ENCODE measurements at regions not wholly inside any gene's neighbourhood (a gene's known extent, or its start where the extent isn't known, plus 50 kb on each side); places are given as distances from the start of the nearest gene placed in this dataset.

DNA sequence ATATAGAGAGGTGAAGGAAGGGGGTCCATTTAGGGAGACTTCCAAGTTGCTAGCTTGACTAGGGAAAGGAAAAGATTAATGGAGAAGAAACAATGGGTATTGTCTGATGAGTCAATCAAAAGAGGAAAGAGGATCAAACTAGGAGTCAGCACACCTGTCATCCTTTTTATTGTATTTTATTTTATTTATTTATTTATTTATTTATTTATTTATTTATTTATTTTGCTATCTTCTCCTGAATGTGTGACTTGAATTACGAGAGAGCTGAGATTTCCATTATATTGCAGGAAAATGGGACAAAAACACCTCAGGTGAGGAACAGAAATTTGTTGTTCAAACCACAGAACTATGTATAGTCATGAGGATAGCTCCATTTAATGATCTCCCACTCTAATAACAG, 58.9 kb downstream of the NUDT11 start:
- no peak for DNase-seq
- ATAC-seq: no peak
- Mint-ChIP-seq H3K27me3 (ENCODE audit: low read depth) (no peaks in the 10 kb centered on the region), H3K4me1 (ENCODE audit: low read depth) (no peaks in the 10 kb centered on the region), H3K9me3 (ENCODE audit: insufficient read depth) (no peaks in the 10 kb centered on the region), H3K36me3 (ENCODE audit: low read depth) (no peaks in the 10 kb centered on the region), H3K4me3 (no peak overlapping the region), H3K27ac (no peak overlapping the region)
- CTCF ChIA-PET: no interaction called here
- POLR2A ChIA-PET: no interaction called here

- Mint-ChIP-seq H3K4me3 (no peak overlapping the region), H3K36me3 (ENCODE audit: low read depth) (no peaks in the 10 kb centered on the region), H3K4me1 (ENCODE audit: low read depth) (no peaks in the 10 kb centered on the region), H3K9me3 (ENCODE audit: insufficient read depth) (no peaks in the 10 kb centered on the region), H3K27me3 (ENCODE audit: low read depth) (no peaks in the 10 kb centered on the region), H3K27ac (no peak overlapping the region)
- no peak for ATAC-seq
- CTCF ChIA-PET: interaction anchor here (0.6 kb wide), 1 partner anchor 820 kb away, joined by 4 read pairs; no protein-coding TSS in a partner anchor
- POLR2A ChIA-PET: no interaction called here
- no peak for DNase-seq
Observed at GRCh38 chrX:51435101-51435500, 61.3 kb downstream of the NUDT11 start.

- no peaks in the 10 kb centered on the region for H3K27me3 Mint-ChIP-seq (ENCODE audit: low read depth)
- CTCF ChIA-PET: interaction anchor here (0.9 to 3.9 kb wide), 5 partner anchors 20 to 86 kb away, joined by 3 to 54 read pairs (median 5); no protein-coding TSS in a partner anchor
- H3K27ac Mint-ChIP-seq: no peak overlapping the region
- H3K4me1 Mint-ChIP-seq (ENCODE audit: low read depth): no peaks in the 10 kb centered on the region
- DNase-seq (no peak), ATAC-seq (no peak)
- POLR2A ChIA-PET: interaction anchor here (0.8 kb wide), 1 partner anchor 26 kb away, joined by 3 read pairs; no protein-coding TSS in a partner anchor
- H3K4me3 Mint-ChIP-seq: no peak overlapping the region
- no peaks in the 10 kb centered on the region for H3K9me3 Mint-ChIP-seq (ENCODE audit: insufficient read depth)
- no peaks in the 10 kb centered on the region for H3K36me3 Mint-ChIP-seq (ENCODE audit: low read depth)
Observed at GRCh38 chrX:51421972-51422597, 74.3 kb downstream of the NUDT11 start.

- H3K36me3 Mint-ChIP-seq (ENCODE audit: low read depth): no peaks in the 10 kb centered on the region
- CTCF ChIA-PET: interaction anchor here (0.6 to 3.9 kb wide), 10 partner anchors 24 to 204 kb away, joined by 3 to 54 read pairs (median 4); no protein-coding TSS in a partner anchor
- POLR2A ChIA-PET: no interaction called here
- no peaks in the 10 kb centered on the region for H3K9me3 Mint-ChIP-seq (ENCODE audit: insufficient read depth)
- no peak for ATAC-seq
- no peak overlapping the region for H3K27ac Mint-ChIP-seq
- no peaks in the 10 kb centered on the region for H3K27me3 Mint-ChIP-seq (ENCODE audit: low read depth)
- H3K4me1 Mint-ChIP-seq (ENCODE audit: low read depth): no peaks in the 10 kb centered on the region
- H3K4me3 Mint-ChIP-seq: no peak overlapping the region
- DNase-seq: peak; percentile 42
Observed at GRCh38 chrX:51420610-51421009, 75.8 kb downstream of the NUDT11 start.

- Mint-ChIP-seq H3K27me3 (ENCODE audit: low read depth) (no peaks in the 10 kb centered on the region), H3K27ac (no peak overlapping the region), H3K9me3 (ENCODE audit: insufficient read depth) (no peaks in the 10 kb centered on the region), H3K4me3 (no peak overlapping the region), H3K4me1 (ENCODE audit: low read depth) (no peaks in the 10 kb centered on the region), H3K36me3 (ENCODE audit: low read depth) (no peaks in the 10 kb centered on the region)
- ChIA-PET CTCF (no interaction called here), POLR2A (no interaction called here)
- no peak for ATAC-seq
- DNase-seq: no peak
Observed at GRCh38 chrX:51408462-51408861, 75.8 kb downstream of the NUDT10 start.

DNA sequence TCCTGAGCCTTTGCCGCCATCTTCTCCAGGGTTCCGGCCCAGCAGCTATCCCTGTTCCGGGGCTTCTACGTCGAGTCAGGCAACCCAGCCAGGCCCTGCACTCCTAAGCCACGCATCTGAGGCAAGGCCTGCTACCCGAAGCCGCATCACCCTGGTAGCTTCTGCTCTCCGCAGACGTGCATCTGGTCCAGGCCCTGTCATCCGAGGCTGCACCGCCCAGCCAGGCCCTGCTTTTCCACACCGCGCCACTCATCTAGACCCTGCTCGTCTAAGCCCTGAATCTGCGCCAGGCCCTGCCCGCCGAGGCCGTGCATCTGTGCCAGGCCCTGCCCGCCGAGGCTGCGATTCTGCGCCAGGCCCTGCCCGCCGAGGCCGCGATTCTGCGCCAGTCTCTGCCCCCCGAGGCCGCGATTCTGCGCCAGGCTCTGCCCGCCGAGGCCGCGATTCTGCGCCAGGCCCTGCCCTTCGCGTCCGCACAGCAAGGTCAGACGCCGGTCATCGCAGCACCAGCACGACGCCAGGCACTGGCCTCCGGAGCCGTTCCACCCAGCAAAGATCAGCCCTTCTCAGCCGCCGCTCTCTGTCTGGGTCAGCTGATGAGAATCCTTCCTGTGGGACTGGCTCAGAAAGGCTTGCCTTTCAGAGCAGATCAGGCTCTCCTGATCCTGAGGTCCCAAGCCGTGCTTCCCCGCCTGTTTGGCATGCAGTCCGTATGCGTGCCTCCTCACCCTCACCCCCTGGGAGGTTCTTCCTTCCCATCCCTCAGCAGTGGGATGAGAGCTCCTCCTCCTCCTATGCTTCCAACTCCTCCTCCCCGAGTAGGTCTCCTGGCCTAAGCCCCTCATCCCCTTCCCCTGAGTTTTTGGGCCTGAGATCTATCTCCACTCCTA, 75.1 kb downstream of the NUDT10 start:
- no peak overlapping the region for H3K4me3 Mint-ChIP-seq
- no peaks in the 10 kb centered on the region for H3K36me3 Mint-ChIP-seq (ENCODE audit: low read depth)
- H3K27me3 Mint-ChIP-seq (ENCODE audit: low read depth): no peaks in the 10 kb centered on the region
- POLR2A ChIA-PET: no interaction called here
- ATAC-seq: no peak
- H3K4me1 Mint-ChIP-seq (ENCODE audit: low read depth): no peaks in the 10 kb centered on the region
- no peak overlapping the region for H3K27ac Mint-ChIP-seq
- CTCF ChIA-PET: interaction anchor here (0.6 kb wide), 1 partner anchor 264 kb away, joined by 3 read pairs; no protein-coding TSS in a partner anchor
- H3K9me3 Mint-ChIP-seq (ENCODE audit: insufficient read depth): no peaks in the 10 kb centered on the region
- no peak for DNase-seq

DNA sequence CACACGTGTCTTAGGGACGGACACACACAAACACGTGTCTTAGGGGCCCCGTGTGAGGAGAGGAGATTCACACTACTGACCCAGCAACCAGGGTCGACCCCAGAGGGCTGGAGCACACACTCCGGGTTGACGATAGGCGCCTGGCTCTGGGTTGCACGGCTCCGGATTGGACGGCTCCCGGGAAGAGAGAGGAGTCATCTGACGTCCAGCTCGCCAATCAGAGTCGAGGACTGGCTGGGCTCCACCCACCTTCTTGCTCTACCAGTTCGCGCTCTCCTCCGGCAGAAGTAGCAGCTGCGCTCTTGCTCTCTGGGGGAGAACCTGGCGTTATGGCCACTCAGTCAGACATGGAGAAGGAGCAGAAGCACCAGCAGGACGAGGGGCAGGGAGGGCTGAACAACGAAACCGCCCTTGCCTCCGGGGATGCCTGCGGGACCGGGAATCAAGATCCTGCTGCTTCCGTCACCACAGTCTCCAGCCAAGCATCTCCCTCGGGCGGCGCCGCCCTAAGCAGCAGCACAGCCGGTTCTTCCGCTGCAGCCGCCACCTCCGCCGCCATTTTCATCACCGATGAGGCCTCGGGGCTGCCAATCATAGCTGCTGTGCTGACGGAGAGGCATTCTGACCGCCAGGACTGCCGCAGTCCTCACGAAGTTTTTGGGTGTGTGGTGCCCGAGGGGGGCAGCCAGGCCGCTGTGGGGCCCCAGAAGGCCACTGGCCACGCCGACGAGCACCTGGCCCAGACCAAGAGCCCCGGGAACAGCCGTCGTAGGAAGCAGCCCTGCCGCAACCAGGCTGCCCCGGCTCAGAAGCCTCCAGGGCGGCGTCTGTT, 74.3 kb downstream of the NUDT10 start:
- CTCF ChIA-PET: no interaction called here
- ATAC-seq (no peak), DNase-seq (no peak)
- Mint-ChIP-seq H3K4me3 (no peak overlapping the region), H3K9me3 (ENCODE audit: insufficient read depth) (no peaks in the 10 kb centered on the region), H3K27ac (no peak overlapping the region), H3K36me3 (ENCODE audit: low read depth) (no peaks in the 10 kb centered on the region), H3K4me1 (ENCODE audit: low read depth) (no peaks in the 10 kb centered on the region), H3K27me3 (ENCODE audit: low read depth) (no peaks in the 10 kb centered on the region)
- POLR2A ChIA-PET: no interaction called here

- CTCF ChIA-PET: no interaction called here
- DNase-seq (no peak), ATAC-seq (no peak)
- Mint-ChIP-seq H3K36me3 (ENCODE audit: low read depth) (no peaks in the 10 kb centered on the region), H3K4me1 (ENCODE audit: low read depth) (no peaks in the 10 kb centered on the region), H3K9me3 (ENCODE audit: insufficient read depth) (no peaks in the 10 kb centered on the region), H3K27ac (no peak overlapping the region), H3K4me3 (no peak overlapping the region), H3K27me3 (ENCODE audit: low read depth) (no peaks in the 10 kb centered on the region)
- POLR2A ChIA-PET: no interaction called here
Observed at GRCh38 chrX:51404445-51404844, 71.8 kb downstream of the NUDT10 start.

- CTCF ChIA-PET: interaction anchor here (1.3 kb wide), 2 partner anchors 59 to 63 kb away, joined by 4 read pairs; no protein-coding TSS in a partner anchor
- peak; percentile 65 for DNase-seq
- peak overlapping the region; percentile 89 for H3K27ac Mint-ChIP-seq
- H3K27me3 Mint-ChIP-seq (ENCODE audit: low read depth): no peaks in the 10 kb centered on the region
- POLR2A ChIA-PET: interaction anchor here (0.7 kb wide), 1 partner anchor 26 kb away, joined by 3 read pairs; no protein-coding TSS in a partner anchor
- peak; percentile 91 for ATAC-seq
- peak overlapping the region; percentile 84 for H3K4me3 Mint-ChIP-seq
- H3K4me1 Mint-ChIP-seq (ENCODE audit: low read depth): peaks cover 17% of the 10 kb centered on the region
- H3K36me3 Mint-ChIP-seq (ENCODE audit: low read depth): peaks cover 3% of the 10 kb centered on the region
- H3K9me3 Mint-ChIP-seq (ENCODE audit: insufficient read depth): no peaks in the 10 kb centered on the region
Observed at GRCh38 chrX:51395810-51396728, 63.4 kb downstream of the NUDT10 start.

DNA sequence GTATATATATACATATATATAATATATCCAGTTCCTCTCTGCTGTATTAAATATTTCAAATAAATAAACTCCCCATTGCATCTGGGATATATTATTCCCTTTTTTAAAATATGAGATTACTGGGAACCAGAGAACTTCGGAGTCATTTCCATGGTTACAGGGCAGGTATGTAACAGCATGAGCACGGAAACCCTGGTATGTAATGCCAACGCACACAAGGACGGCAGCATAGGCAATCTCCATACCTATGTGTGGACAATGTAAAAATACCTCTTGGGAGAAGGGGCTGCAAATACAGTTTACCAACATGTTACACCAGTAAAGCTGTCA, 62.8 kb downstream of the NUDT10 start:
- DNase-seq: no peak
- no peaks in the 10 kb centered on the region for H3K9me3 Mint-ChIP-seq (ENCODE audit: insufficient read depth)
- peaks cover 3% of the 10 kb centered on the region for H3K36me3 Mint-ChIP-seq (ENCODE audit: low read depth)
- ChIA-PET POLR2A (interaction anchor here (0.9 kb wide), 1 partner anchor 40 kb away, joined by 3 read pairs; no protein-coding TSS in a partner anchor), CTCF (no interaction called here)
- ATAC-seq: no peak
- no peaks in the 10 kb centered on the region for H3K27me3 Mint-ChIP-seq (ENCODE audit: low read depth)
- peak overlapping the region; percentile 89 for H3K27ac Mint-ChIP-seq
- H3K4me1 Mint-ChIP-seq (ENCODE audit: low read depth): peaks cover 17% of the 10 kb centered on the region
- peak overlapping the region; percentile 84 for H3K4me3 Mint-ChIP-seq
